ENCODE measurements at regions not wholly inside any gene's neighbourhood (a gene's known extent, or its start where the extent isn't known, plus 50 kb on each side); places are given as distances from the start of the nearest gene placed in this dataset.
"Not testable (repeated sequence)": the region's sequence is repeated elsewhere in the genome, so short reads cannot be mapped to it uniquely, and the experiment has no call there.

- intact Hi-C loops (cut with DNase I) = no loop called here
- DNase-seq (ENCODE audit: low spot score) = no peak
Observed at GRCh38 chr6:91926827-91927226, 1340.0 kb upstream of the MAP3K7 start.

DNA sequence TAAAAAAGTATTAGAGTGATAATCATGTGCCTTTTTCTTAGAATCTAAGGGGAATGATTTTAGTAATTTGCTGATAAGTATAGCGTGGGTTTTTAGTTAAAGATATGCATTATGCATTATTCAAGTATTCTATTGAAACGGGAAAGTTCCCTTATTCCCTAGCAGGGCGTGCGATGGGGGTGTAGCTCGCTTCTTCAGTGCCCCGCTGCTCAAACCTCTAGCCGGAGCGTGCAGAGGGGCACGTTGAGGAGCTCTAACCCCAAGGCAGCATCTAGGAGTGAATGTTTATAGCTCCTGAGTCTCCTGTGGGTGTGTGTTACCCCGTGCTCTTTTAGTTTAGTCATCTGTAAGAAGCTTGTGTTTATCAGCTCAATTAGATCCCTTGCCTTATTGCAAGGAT lies 1339.5 kb upstream of the MAP3K7 start:
- intact Hi-C loops (cut with DNase I) = no loop called here
- no peak for DNase-seq (ENCODE audit: low spot score)

- no peak for DNase-seq (ENCODE audit: low spot score)
- intact Hi-C loops (cut with DNase I) = no loop called here
Observed at GRCh38 chr6:91911945-91912344, 1325.1 kb upstream of the MAP3K7 start.

DNA sequence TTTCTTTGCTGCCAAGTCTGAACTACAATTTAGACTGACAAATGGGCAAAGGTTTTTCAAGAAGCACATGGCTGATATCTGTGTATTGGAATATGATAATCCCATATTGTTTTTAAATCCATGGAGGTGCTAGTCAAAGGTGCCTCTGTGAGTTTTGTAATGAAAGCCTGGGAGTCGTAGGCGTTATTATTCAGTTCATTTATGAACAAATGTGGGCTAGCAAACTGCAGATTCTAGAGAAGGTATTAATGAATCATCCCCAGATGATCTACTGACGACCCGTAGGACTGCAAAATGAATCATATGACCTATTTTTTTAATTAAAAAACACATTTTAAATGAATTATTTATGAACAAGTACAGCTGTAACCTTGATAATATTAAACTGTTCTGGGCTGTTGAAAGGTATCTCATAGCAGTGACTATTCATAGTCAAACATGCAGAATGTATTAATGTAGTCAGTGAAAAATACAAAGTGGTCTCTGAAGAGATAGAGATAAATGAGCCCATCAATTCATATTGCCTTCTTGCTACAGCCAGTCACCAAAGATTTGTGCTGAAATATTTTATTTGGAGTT lies 1317.8 kb upstream of the MAP3K7 start:
- no peak for DNase-seq (ENCODE audit: low spot score)

DNA sequence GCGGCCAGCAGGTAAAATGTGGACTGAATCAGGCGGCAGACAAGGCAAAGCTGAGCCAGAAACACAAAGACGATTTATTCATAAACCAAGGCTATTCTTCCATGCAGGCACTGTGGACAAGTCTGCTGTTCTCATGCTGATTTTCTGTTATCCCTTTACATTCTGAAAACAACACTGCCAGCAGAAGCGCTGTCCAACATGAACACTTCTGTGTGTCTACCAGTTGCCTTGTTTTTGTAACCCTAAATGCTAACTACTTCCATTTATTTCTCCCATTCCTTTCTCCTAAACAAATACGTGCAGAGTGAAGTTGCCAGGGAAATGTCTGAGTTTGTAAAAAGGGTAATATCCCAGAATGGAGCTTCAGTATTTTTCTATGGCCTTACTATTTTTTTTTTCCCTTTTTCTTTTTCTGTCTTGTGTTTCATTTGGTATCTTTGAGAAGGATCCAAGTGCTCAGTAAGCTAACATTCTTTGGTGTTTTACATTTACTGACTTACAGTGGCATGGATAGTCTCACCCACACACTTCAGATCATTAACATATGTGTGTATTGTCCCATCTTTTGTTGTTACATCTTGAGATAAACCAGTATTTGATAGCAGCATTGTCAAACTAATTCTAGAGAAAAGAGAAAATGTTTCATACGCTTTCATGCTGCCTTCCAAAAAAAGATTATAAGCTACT lies 1308.9 kb upstream of the MAP3K7 start:
- no peak for DNase-seq (ENCODE audit: low spot score)
- intact Hi-C loops (cut with DNase I) = no loop called here

More for the DNA sequence above, 1317.8 kb upstream of the MAP3K7 start:
- intact Hi-C loops (cut with DNase I) = no loop called here

DNA sequence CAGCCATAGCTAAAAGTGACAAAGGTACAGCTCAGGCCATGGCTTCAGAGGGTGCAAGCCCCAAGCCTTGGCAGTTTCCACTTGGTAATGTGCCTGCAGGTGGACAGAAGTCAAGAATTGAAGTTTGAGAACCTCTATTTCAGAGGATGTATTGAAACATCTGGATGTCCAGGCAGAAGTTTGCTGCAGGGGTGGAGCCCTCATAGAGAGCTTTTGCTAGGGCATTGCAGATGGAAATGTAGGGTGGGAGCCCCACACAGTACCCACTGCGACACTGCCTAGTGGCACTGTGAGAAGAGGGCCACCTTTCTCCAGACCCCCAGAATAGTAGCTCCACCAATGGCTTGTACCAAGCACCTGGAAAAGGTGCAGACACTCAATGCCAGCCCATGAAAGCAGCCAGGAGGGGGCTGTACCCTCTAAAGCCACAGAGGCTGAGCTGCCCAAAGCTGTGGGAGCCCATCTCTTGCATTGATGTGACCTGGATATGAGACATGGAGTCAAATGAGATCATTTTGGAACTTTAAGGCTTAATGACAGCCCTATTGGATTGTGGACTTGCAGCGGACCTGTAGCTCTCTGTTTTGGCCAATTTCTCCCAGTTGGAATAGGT lies 1299.4 kb upstream of the MAP3K7 start:
- DNase-seq (ENCODE audit: low spot score) = no peak
- intact Hi-C loops (cut with DNase I) = no loop called here

- intact Hi-C loops (cut with DNase I); DNase-seq (ENCODE audit: low spot score): not testable (repeated sequence)
Observed at GRCh38 chr6:91881791-91882190, 1294.9 kb upstream of the MAP3K7 start.

GRCh38 chr6:91879386-91879995 lies 1292.6 kb upstream of the MAP3K7 start:
- intact Hi-C loops (cut with DNase I) = no loop called here

DNA sequence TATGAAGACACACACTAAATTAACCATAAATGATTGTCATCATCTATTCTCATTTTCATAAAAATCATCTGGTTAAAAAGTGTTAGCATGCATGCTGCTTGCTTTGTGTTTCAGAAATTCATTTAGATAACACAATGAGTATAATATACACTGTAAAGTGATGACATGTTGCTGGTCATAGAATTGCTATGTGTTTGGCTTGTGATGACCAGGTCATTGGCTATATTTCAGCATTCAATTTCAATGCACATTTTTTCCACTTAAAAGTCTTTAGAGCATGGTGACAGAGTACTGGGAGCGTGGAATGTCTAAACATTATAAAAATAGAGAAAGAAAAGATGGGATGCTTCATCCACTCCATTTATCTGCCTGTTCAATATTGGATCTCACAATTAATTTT lies 1291.1 kb upstream of the MAP3K7 start:
- DNase-seq (ENCODE audit: low spot score) = no peak
- intact Hi-C loops (cut with DNase I) = no loop called here

More at GRCh38 chr6:91879386-91879995, 1292.6 kb upstream of the MAP3K7 start:
- DNase-seq (ENCODE audit: low spot score) = no peak

DNA sequence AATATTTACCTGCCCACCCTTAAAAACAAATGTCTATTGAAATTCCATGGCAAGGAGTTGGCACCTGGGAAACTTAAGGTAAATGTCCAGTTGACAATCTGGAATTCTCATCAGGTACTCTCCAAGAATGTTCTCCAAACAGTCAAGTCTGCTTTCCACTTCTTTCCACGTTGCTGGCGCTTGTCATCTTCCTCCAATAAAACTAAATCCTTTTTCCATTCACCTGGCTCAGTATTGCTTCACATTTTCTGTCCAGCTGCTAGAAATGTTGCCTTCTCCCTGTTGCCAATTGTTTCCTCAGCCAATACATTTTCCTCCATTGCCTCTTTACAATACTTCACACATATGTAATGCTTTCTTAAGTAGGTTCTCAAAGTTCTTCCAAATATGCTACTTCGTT lies 1288.1 kb upstream of the MAP3K7 start:
- no peak for DNase-seq (ENCODE audit: low spot score)
- intact Hi-C loops (cut with DNase I) = no loop called here

DNA sequence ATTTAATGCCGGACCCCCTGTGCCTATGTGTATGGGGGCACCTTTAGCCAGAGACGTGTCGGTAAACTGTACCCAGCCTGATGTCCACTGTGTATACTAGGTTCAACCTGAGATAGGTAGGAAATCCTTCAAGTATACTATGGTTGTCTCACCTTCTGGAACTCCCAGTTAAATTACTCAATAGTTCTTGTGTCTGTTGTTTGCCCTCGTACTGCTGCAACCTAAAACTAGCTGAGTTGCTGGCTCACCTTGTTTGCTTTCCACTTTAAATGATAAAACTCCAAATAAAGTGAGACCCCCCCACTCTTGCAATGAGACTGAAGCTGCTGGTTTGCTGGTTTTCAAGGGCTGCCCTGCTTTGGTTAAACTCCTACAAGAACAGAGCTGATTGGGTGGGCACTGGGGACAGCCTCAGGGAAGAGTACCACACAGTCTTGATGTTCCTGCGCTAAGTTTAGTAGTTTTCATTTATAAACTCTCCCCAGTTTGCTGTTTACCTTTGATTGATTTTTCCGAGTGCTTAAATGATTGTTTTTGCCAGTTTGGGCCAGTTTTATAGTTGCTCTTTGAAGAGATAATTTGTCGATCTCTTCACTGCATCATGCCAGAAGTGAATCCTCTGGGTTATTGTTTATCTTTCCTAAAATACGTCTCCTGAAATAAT lies 1281.8 kb upstream of the MAP3K7 start:
- no peak for DNase-seq (ENCODE audit: low spot score)
- intact Hi-C loops (cut with DNase I) = no loop called here

GRCh38 chr6:91865889-91866288 lies 1279.0 kb upstream of the MAP3K7 start:
- intact Hi-C loops (cut with DNase I) = no loop called here
- DNase-seq (ENCODE audit: low spot score) = no peak

DNA sequence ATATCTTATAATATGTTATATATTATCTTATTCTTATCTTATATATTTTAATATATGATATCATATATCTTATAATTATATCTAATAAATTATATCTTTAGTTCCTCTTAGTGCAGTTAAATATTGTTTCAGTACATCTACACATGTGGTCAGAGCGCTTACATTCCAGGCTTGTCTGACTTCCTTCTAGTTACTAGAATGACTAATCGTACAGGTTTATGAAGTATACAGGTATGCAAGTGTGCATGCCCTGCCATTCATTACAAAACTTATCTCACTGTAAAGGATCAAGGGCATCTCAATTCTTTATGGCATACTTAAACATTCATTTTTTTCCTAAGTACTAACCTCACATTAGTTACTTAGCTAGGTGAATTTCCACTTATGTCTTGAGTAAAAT lies 1278.0 kb upstream of the MAP3K7 start:
- intact Hi-C loops (cut with DNase I) = no loop called here
- DNase-seq (ENCODE audit: low spot score) = no peak

- no peak for DNase-seq (ENCODE audit: low spot score)
- intact Hi-C loops (cut with DNase I) = no loop called here
Observed at GRCh38 chr6:91860541-91861335, 1273.9 kb upstream of the MAP3K7 start.

- intact Hi-C loops (cut with DNase I) = no loop called here
- DNase-seq (ENCODE audit: low spot score) = no peak
Observed at GRCh38 chr6:91852252-91852651, 1265.4 kb upstream of the MAP3K7 start.

GRCh38 chr6:91834813-91835212 lies 1247.9 kb upstream of the MAP3K7 start:
- intact Hi-C loops (cut with DNase I) = no loop called here
- DNase-seq (ENCODE audit: low spot score) = no peak

- intact Hi-C loops (cut with DNase I) = no loop called here
- no peak for DNase-seq (ENCODE audit: low spot score)
Observed at GRCh38 chr6:91827151-91827550, 1240.3 kb upstream of the MAP3K7 start.

- no peak for DNase-seq (ENCODE audit: low spot score)
- intact Hi-C loops (cut with DNase I) = no loop called here
Observed at GRCh38 chr6:91826128-91826527, 1239.3 kb upstream of the MAP3K7 start.

- no peak for DNase-seq (ENCODE audit: low spot score)
- intact Hi-C loops (cut with DNase I) = no loop called here
Observed at GRCh38 chr6:91824331-91824730, 1237.5 kb upstream of the MAP3K7 start.

- DNase-seq (ENCODE audit: low spot score) = no peak
- intact Hi-C loops (cut with DNase I) = no loop called here
Observed at GRCh38 chr6:91822581-91822980, 1235.7 kb upstream of the MAP3K7 start.
